GM13976 (cell line): ENCODE measurements at regions not wholly inside any gene's neighbourhood (a gene's known extent, or its start where the extent isn't known, plus 50 kb on each side); places are given as distances from the start of the nearest gene placed in this dataset.

Experiments
- DNase-seq: peaks from one replicate; pipeline ENCODE4 v3.0.0; 2012; ENCODE audit warnings: low spot score
- CTCF ChIP-seq: IDR thresholded peaks from 2 replicates; pipeline ENCODE4 v1.5.1; 2012; ENCODE audit warnings: borderline replicate concordance, mild to moderate bottlenecking; ENCODE audit not compliant: insufficient read depth; ENCODE audit errors: extremely low read depth, missing control alignments, control extremely low read depth
- in situ Hi-C: fragments of 300-500 bp; cut with MboI; formaldehyde crosslinking; loops from one replicate; pipeline ENCODE4 v1.12.0; 2022; ENCODE audit warnings: low sequenced_read_pairs, mixed read lengths, inconsistent platforms; ENCODE audit not compliant: unreplicated experiment

DNA sequence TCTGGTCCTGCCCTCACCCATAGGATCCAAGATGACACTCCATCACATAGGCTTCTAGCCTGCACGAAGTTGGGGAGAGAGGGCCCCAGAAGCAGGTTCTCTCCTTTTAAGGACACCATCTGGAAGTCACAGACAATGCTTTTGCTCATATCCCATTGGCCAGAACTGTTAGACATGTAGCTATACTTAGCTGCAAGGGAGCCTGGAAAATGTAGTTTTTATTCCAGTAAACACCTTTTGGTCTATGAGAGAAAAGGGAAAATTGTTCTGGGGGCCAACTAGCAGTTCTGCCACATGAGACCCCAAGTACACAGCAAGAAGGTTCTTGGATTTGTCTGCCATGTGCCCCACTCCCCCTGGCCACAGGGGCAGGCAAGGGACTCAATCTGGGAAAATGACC, 206.1 kb downstream of the ZFP36L2 start:
- in situ Hi-C loops, result no loop called here

GRCh38 chr2:43019536-43020183, 206.7 kb downstream of the ZFP36L2 start:
- TF ChIP-seq CTCF, result no peak
- in situ Hi-C loops, result no loop called here

More for the DNA sequence above, 206.1 kb downstream of the ZFP36L2 start:
- TF ChIP-seq CTCF, result no peak
- no peak for DNase-seq

DNA sequence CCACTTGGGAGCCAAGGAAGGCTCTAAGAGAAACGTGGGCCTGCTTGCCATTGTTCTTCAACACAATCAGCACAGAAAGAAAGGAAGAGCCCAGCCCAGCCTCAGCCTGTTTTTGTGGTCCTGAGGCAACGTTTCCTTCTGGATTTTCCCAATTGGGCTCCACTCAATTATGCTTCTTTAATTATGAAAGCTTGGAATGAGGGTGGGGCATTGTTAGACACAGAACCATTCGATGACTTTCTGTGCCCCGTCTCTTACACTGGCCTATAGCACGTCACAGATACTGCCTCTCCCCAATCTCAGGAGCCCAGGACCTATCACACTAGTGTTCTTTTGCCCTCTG, 207.4 kb downstream of the ZFP36L2 start:
- no peak for DNase-seq
- in situ Hi-C loops, result no loop called here
- TF ChIP-seq CTCF, result no peak

More at GRCh38 chr2:43019536-43020183, 206.7 kb downstream of the ZFP36L2 start:
- DNase-seq, result no peak

DNA sequence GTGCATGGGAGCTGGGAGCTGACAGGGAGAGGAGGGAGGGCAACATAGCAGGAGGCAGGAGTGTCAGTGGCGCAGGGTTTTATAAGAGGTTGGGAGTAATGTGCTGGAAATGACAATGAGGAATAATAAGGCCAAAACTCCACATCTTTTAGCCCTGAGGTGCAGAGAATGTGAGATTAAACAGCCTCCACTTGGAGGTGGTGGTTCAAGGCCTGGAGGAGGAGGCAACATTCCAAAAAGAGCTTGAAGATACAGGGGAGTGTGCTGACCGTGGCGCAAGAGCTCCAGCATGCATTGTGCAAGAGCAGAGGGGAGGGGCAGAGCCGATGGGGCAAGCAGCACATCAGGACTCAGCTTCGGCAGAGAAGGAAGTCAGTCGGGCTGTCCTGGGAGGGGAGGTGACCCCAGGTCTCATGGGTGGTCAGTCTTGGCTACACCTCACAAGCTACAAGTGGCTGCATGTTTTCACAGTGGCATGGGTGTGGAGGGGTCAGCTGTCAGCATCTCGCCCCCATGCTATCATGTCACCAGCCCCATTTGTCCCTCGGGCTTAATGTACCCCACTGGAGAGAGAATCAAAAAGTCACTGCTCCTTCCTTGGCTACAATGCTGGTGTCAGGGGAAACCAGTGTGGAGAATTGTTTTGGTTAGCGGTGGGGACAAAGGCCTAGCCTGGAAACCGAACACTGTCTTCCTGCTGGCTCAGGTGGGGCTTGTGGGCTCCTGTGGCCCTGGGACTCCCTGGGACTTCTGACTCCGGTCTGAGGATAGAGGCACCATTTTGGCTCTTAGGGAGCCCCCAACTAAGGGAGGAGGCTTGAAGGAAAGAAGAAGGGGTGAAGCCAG, 208.0 kb downstream of the ZFP36L2 start:
- in situ Hi-C loops, result no loop called here
- TF ChIP-seq CTCF, result no peak
- no peak for DNase-seq

- in situ Hi-C loops, result no loop called here
- no peak for TF ChIP-seq CTCF
- no peak for DNase-seq
Observed at GRCh38 chr2:43013821-43014345, 212.5 kb downstream of the ZFP36L2 start.

DNA sequence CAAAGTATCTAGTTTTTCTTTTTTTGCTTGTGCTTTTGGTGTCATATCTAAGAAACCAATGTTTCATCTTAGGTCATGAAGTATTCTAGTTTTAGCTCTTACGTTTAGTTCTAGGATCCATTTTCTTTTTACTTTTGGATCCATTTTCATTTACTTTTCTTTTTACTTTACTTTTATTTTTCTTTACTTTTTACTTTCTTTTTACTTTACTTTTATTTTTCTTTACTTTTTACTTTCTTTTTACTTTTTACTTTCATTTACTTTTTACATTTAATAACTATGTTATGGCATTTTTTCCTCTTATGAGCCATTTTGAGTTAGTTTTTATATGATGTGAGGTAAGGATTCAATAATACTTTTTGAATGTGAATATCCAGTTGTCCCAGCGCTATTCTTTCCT, 213.4 kb downstream of the ZFP36L2 start:
- in situ Hi-C loops, result no loop called here
- no peak for DNase-seq
- no peak for TF ChIP-seq CTCF
